Prostate gland (tissue), 2 donors: ENCODE measurements at regions not wholly inside any gene's neighbourhood (a gene's known extent, or its start where the extent isn't known, plus 50 kb on each side); places are given as distances from the start of the nearest gene placed in this dataset.

Source experiments
- DNase-seq: peaks from one replicate; pipeline ENCODE4 v3.0.0-alpha.2; 2019; ENCODE audit warnings: low spot score
- H3K27ac ChIP-seq, 2 donors: fragments of 200-600 bp; sonication (generic); 2 replicates each; pipeline ENCODE4 v1.5.1; 2017 to 2019
- H3K27me3 ChIP-seq: fragments of 200-600 bp; sonication (generic); replicated peaks from 2 replicates; pipeline ENCODE4 v1.5.1; 2019; ENCODE audit not compliant: insufficient read depth
- H3K36me3 ChIP-seq, 2 donors: fragments of 200-600 bp; sonication (generic); 1 replicate in 1 of 2; 2 replicates in 1 of 2; pipeline versions ENCODE4 v1.5.1 to v1.8.1; 2017 to 2019
- H3K4me1 ChIP-seq: fragments of 200-600 bp; sonication (generic); replicated peaks from 2 replicates; pipeline ENCODE4 v1.5.1; 2019
- H3K4me3 ChIP-seq, 2 donors: fragments of 200-600 bp; sonication (generic); 2 replicates each; pipeline ENCODE4 v1.5.1; 2017 to 2019
- H3K9me3 ChIP-seq: fragments of 200-600 bp; sonication (generic); 2 replicates; pipeline ENCODE4 v1.5.1; 2017
- POLR2A ChIP-seq: fragments of 450-650 bp; IDR thresholded peaks from one replicate; pipeline ENCODE4 v1.6.1; 2016; ENCODE audit warnings: antibody characterized with exemption, mild to moderate bottlenecking
- POLR2AphosphoS5 ChIP-seq: sonication (generic); formaldehyde crosslinking; IDR thresholded peaks from one replicate; pipeline ENCODE4 v1.6.1; 2017; ENCODE audit warnings: antibody characterized with exemption
- WGBS: methylation state at CpG from one replicate; pipeline ENCODE4 v1.1.5; 2018; 5-methylcytosine and 5-hydroxymethylcytosine counted together
- intact Hi-C: fragments of 100-400 bp; cut with DNase I; formaldehyde crosslinking; loops from one replicate; pipeline ENCODE4 v1.14.2; 2022
- TF ChIP-seq, protein P1 (sequence below), 4 experiments: fragments of 200-600 bp in 2 of 4; fragments of 450-650 bp in 2 of 4; sonication (generic) in 2 of 4; IDR thresholded peaks; 1 replicate in 3 of 4; 2 replicates in 1 of 4; pipeline ENCODE4 v1.5.1; 2016 to 2019; ENCODE audit warnings: antibody characterized with exemption in 4 of 4, mild to moderate bottlenecking in 2 of 4, moderate library complexity in 2 of 4

DNA sequence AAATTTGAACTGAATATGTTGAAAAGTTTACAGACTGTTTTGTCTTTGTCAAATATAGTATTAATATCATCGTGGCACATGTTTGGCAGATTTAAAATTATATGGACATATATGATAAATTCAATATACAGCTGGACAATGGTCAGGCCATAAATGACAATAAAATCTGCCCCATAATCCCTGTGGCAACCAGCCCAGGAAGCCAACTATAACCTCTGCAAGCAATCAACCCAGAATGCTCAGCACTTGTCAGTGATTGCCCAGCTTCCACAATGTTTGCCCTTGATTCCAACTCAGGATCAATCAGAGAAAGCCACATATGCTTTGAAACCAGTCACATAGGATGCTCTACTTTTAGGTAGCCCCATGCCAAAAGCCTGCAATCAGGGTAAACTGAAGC is 671.9 kb downstream of the SUCLG1 start:
- intact Hi-C loops = no loop called here
- 81% methylated on average over 1 of the region's 1 CpG for WGBS
- H3K9me3 ChIP-seq = no peaks in the 10 kb centered on the region

DNA sequence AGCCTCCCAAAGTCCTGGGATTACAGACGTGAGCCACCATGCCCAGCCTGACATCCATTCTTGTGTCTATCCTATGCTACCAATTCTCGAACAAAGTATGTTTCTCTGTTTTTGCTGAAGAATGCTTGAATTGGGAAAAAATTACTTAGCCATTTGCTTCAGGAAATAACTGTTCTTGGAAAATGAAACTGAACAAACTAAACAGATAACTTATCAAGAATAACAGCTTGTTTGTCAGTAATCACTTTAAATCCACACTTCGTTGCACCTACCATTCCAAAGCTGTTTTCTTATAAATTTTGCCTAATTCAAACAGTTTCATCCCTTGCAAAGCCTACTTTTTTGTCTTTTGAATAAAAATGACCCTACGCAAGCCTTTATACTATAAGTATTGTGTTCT is 672.9 kb downstream of the SUCLG1 start:
- H3K4me3 ChIP-seq = no peak overlapping the region
- intact Hi-C loops = no loop called here
- H3K4me1 ChIP-seq = no peaks in the 10 kb centered on the region
- H3K27ac ChIP-seq = no peak overlapping the region
- TF ChIP-seq POLR2A = no peak
- no peaks in the 10 kb centered on the region for H3K36me3 ChIP-seq
- no peaks in the 10 kb centered on the region for H3K9me3 ChIP-seq
- DNase-seq = no peak
- no peaks in the 10 kb centered on the region for H3K27me3 ChIP-seq
- 84% methylated on average over 4 of the region's 4 CpGs for WGBS

More for the DNA sequence above, 671.9 kb downstream of the SUCLG1 start:
- Histone ChIP-seq H3K27me3 (no peaks in the 10 kb centered on the region), H3K36me3 (no peaks in the 10 kb centered on the region), H3K4me1 (no peaks in the 10 kb centered on the region), H3K4me3 (no peak overlapping the region), H3K27ac (no peak overlapping the region)
- no peak for DNase-seq
- TF ChIP-seq, protein P1, sequence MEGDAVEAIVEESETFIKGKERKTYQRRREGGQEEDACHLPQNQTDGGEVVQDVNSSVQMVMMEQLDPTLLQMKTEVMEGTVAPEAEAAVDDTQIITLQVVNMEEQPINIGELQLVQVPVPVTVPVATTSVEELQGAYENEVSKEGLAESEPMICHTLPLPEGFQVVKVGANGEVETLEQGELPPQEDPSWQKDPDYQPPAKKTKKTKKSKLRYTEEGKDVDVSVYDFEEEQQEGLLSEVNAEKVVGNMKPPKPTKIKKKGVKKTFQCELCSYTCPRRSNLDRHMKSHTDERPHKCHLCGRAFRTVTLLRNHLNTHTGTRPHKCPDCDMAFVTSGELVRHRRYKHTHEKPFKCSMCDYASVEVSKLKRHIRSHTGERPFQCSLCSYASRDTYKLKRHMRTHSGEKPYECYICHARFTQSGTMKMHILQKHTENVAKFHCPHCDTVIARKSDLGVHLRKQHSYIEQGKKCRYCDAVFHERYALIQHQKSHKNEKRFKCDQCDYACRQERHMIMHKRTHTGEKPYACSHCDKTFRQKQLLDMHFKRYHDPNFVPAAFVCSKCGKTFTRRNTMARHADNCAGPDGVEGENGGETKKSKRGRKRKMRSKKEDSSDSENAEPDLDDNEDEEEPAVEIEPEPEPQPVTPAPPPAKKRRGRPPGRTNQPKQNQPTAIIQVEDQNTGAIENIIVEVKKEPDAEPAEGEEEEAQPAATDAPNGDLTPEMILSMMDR (IDR thresholded peaks at IDR 0.05) = no peak
- TF ChIP-seq POLR2A (no peak), POLR2AphosphoS5 (no peak)

DNA sequence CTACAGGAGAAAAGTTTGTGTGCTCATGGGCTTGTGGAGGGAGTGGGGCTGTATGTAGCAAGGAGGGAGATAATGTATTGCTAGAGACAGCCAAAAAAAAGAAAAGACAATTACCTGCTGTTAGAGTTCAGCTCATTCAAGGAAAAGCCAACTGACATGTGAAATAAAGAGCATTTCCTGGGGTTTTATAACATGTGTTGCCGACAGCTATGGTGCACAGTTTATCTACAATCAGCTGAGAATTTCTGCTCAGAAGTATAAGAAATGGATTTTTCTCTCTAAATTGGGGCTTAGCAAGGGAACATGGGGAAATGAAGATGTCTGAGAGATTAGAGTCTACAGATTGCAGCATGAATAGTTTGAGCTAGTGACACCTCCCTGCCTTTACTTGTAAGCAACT is 674.1 kb downstream of the SUCLG1 start:
- 46% methylated on average over 1 of the region's 1 CpG for WGBS
- no peak overlapping the region for H3K4me3 ChIP-seq
- H3K27ac ChIP-seq = no peak overlapping the region
- no peaks in the 10 kb centered on the region for H3K27me3 ChIP-seq
- intact Hi-C loops = no loop called here
- no peaks in the 10 kb centered on the region for H3K9me3 ChIP-seq
- no peaks in the 10 kb centered on the region for H3K4me1 ChIP-seq
- TF ChIP-seq POLR2AphosphoS5 (no peak), POLR2A (no peak)
- TF ChIP-seq, protein P1 (IDR thresholded peaks at IDR 0.05) = no peak
- H3K36me3 ChIP-seq = no peaks in the 10 kb centered on the region
- no peak for DNase-seq

DNA sequence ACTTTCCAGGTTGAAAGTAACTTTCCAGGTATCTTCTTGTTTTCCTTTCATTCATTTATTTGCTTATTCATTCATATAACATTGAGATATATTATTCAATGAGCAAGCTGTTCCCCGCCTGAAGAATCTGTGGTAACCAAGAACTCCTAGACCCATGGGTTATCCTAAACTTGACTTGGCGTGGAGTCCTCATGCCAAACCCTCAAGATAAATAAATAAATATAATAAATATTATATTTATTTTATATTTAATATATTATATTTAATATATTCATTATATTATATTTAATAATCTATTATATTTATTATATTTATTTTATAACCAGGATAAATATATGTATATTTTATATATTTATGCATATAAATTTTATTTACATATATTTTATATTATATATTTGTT is 674.8 kb downstream of the SUCLG1 start:
- intact Hi-C loops = no loop called here
- no peak overlapping the region for H3K27ac ChIP-seq
- H3K27me3 ChIP-seq = no peaks in the 10 kb centered on the region
- no peaks in the 10 kb centered on the region for H3K9me3 ChIP-seq
- no peaks in the 10 kb centered on the region for H3K36me3 ChIP-seq
- DNase-seq = no peak
- TF ChIP-seq, protein P1 (IDR thresholded peaks at IDR 0.05) = no peak
- TF ChIP-seq POLR2AphosphoS5 (no peak), POLR2A (no peak)
- WGBS = 88% methylated on average over 2 of the region's 2 CpGs
- H3K4me3 ChIP-seq = no peak overlapping the region
- no peaks in the 10 kb centered on the region for H3K4me1 ChIP-seq

DNA sequence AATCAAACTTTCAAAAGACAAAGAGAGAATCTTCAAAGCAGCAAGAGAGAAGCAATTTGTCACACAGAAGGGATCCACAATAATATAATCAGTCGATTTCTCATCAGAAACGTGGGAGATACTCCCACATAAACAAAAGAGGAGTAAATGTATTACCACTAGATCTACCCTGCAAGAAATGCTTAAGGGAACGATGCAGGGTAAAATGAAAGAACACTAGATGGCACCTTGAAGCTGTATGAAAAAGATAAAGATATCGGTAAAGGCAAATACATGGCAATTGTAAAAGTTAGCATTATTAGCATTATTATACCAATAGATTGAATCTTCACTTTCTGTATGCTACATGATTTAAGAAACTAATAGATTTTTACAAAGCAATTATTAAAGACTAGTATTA is 677.0 kb downstream of the SUCLG1 start:
- intact Hi-C loops = no loop called here
- Histone ChIP-seq H3K27ac (no peak overlapping the region), H3K36me3 (no peaks in the 10 kb centered on the region), H3K9me3 (no peaks in the 10 kb centered on the region), H3K4me1 (no peaks in the 10 kb centered on the region), H3K4me3 (no peak overlapping the region), H3K27me3 (no peaks in the 10 kb centered on the region)
- WGBS = 75% methylated on average over 4 of the region's 4 CpGs
- TF ChIP-seq, protein P1 (IDR thresholded peaks at IDR 0.05) = no peak
- DNase-seq = no peak
